Hippocampal formation (tissue), 2 donors: ENCODE measurements at regions not wholly inside any gene's neighbourhood (a gene's known extent, or its start where the extent isn't known, plus 50 kb on each side); places are given as distances from the start of the nearest gene placed in this dataset.
A peak's percentile ranks its signal among the peaks of the same experiment; 100 is the strongest.
"Not testable (repeated sequence)": the region's sequence is repeated elsewhere in the genome, so short reads cannot be mapped to it uniquely, and the experiment has no call there.

ENCODE experiments used
- DNase-seq, 2 donors: peaks; one replicate each; lab custom pipeline; 2025; lab: John Stamatoyannopoulos, UW

DNA sequence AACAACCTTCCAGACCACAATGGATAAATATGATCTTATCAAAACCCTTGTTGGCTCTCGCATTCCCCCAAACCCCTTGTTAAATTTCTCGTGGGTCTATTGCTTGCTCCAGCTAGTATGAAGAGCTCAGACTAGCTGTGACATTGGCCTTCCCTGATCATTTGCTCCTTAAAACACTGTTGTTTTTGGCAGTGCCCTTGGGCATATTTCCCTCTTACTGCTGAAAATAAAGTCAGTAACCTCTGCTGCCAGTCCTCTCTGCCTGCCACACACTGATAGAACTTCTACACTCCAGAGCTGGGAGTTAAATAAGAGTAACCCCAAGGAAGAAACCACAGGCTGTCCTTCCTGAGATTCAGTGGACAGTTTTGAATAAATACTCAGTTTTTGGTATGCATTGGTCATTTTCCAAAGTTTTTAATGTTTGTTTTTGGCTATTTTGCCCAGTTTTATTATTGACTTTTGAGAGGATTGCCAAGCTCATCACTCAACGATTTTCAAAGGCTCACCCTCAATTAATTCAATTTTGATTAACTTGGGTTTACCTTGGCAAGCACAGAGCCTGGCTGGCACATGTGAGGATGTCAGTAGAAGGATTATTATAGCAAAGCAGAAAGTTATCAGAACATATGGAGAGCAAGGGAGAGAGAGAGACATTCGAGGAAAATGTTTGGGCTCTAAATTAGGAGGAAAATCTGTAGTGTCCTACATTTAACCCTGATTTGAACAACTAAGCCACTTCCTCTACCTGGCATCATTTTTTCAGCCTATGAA is 84.3 kb upstream of the SYN3 start:
- no peak for DNase-seq

DNA sequence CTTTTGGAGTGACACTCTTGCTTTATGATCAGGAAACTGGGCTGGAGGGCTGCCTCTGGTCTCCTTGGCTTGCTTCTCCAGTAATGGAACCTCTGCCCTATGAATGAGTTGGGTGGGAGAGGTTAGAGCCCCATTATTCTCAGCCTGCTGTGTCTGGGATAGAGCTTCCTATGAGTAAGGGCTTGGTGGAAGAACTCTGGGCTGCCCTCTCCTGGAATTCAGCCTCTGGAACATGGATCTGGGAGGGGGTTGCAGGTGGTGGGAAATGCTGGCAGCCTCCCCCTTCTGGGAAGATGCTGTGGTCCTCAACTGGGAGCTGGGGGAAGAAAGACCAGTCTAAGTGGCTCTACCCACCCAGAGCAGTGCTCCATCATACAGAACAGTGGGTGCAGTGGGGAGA is 81.8 kb upstream of the SYN3 start:
- DNase-seq = no peak

DNA sequence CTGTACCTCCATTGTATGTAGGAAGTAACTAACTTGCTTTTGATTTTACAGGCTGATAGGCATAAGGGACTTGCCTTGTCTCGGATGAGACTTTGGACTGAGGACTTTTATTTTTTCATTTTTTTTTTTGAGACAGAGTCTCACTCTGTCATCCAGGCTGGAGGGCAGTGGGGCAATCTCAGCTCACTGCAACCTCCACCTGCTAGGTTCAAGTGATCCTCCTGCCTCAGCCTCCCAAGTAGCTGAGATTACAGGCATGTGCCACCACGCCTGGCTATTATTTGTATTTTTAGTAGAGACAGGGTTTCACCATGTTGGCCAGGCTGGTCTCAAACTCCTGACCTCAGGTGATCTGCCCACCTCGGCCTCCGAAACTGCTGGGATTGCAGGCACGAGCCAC is 80.2 kb upstream of the SYN3 start:
- not testable (repeated sequence) for DNase-seq

DNA sequence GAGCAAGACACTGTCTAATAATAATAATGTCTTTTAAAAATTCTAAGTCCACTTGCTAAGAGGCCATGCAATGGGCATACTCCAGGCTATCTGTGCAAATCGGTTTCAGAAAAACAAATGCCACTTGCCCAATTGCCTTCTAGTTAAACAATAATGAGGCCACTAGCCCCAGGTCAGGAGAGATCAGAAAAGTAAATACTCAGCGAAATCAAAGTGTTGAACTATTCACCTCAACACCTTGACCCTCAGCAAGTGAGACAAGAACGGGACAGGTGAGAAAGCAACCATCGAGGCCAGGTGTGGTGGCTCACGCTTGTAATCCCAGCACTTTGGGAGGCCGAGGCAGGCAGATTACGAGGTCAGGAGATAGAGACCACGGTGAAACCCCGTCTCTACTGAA is 72.3 kb upstream of the SYN3 start:
- no peak for DNase-seq

DNA sequence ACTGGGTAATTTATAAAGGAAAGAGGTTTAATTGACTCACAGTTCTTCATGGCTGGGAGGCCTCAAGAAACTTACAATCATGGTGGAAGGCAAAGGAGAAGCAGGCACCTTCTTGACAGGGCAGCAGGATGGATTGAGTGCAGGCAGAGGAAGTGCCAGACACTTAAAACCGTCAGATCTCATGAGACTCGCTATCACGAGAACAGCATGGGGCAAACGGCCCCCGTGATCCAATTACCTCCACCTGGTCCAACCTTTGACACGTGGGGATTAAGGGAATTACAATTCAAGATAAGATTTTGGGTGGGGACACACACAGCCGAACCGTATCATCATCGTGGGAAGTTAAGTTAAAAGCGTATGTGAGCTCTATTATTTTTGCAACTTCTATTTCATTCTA is 71.4 kb upstream of the SYN3 start:
- no peak for DNase-seq

DNA sequence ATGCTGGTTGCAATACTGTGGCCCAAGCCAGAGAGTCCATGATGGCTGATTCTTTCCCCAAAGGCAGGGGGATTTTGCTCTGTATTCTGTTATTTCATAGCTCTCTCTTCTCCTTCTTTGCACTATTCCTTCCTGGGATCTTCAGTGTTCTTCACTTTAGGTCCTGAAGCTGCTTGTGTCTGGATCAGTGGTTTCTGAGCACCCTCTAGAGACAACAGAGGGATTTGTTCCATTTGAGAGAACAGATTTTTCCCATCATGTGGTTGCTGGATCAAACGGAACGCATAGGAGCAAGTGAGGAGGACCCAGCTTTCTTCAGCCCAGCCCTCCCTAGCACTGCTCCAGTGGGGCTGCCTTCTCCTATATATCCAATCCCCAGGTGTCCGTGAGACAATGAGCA is 68.7 kb upstream of the SYN3 start:
- DNase-seq = peak in 1 of 2 donors; percentile 11

DNA sequence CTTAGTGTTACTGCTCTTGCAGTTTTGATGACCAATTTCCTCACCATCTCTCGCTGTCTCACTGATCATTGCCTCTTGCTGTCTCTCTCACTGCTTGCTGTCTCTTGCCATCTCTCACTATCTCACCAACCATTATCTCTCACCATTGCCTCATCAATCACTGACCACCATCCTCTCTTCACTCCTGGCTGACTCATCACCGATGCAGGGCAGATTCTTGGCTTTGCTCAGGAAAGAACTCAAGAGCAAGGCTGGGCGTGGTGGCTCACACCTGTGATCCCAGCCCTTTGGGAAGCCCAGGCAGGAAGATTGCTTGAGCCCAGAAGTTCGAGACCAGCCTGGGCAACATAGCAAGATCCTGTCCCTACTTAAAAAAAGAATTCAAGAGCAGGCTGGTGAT is 66.3 kb upstream of the SYN3 start:
- no peak for DNase-seq

DNA sequence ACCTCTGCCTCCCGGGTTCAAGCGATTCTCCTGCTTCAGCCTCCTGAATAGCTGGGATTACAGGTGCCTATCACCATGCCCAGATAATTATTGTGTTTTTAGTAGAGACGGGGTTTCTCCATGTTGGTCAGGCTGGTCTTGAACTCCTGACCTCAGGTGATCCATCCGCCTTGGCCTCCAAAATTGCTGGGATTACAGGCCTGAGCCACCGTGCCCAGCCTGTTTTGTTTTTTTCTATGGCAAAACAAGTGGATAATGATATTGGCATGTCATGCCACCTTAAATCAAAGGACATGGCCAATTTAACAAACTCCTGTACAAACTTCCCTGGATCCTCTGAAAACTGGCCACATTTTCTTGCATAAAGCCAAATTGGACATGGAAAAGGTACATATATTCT is 64.3 kb upstream of the SYN3 start:
- DNase-seq = not testable (repeated sequence)

DNA sequence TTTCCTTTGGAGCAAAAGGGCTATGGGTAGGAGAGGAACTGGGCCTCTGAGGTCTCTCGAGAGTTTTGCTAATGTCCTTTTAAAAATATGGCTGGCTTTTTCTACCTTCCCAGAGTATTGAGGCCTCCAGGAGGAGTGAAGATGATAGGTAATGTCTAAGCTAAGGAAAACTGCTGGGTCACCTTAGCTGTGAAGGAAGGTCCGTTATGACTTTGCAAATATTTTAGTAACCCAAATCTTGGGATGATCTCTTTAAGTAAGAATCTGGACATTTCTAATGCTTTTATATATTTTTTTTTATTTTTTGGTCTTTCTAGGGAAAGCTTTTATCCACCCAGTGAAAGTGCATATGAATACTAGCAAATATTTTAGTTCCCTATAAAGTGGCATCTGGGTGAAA is 60.9 kb upstream of the SYN3 start:
- DNase-seq = no peak

DNA sequence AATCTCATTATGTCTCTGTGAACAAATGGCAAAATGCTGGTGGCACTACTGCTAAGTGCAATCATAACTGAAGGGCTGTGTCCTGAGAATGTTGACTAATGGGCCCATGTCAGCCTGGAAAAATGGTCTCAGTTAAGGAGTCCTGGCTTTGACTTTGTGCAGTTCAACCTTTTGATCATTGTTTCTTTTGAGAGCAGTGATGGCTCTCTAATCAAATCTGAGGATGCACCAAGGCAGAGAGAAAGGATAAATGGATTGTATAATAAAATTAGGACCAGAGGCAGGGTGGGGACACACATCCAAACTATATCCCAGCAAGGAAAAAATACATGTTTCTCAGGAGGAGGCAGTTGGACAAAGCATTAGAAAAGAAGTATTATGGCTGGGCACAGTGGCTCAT is 59.6 kb upstream of the SYN3 start:
- no peak for DNase-seq

DNA sequence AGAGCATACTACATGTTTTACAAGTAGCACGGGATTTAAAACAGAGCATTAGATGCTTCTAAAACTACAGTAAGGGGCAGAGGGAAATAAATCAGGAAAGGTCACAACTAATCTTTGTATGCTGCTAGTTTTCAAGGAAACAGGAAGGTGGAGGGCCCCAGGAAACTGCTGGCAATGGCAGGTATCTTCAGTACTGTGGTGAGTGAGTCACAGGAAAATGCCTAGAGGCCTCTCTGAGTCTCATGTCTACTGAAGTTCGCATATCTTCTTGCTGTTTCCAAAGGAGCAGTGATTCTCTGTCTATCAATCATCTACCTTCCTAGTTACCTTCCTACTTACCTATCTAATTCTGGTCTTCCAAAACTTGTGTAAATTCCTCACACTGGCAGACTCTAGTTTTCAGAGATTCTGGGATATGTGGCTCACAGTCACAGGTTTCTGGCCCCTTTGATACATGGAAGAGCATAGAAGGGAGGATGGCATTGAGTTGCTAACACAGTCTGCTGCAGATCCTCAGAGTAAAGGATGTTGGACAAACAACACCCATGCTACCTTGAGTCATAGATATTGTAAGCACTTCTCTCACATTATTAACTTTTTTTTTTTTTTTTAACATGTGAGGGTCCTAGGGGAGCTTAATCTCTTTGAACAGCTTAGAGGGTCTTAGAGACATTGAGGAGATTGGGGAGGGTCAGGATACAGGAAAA is 58.8 kb upstream of the SYN3 start:
- no peak for DNase-seq

DNA sequence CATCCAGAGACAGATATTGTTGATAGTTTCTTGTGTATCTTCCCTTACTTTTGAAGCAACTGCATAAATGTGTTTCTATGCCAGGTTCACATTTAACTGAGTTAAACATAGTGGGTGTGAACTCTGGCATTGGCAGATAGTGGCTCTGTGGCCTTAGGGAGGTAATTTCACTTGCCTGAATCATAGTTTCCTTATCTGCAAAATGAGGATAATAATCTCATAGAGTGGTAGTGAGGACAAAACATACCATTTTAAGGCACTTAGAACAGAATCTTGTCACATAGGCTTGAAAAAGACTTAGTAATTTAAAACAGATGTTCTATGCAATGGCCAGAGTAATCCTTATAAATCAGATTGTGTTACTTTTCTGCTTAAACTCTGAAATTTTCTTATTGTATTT is 56.4 kb upstream of the SYN3 start:
- no peak for DNase-seq

DNA sequence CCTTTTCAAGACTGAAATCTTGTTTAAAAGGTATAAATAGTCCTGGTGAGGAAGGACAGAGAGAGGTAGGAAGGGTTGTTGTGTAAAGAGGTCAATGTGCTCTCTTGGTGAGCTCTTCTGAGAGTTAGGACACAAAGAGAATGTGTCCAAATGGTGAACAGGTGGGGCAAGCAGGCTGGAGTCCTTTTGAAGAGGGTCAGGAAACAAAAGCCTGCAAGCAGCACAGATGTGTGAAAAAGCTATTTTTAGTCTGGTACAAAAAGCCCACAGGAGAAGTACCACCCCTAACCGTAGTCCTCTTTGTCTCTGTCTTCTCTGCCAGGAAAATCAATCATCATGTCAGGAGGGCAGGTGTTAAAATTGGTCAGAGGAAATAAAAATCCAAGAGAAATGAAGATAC is 54.4 kb upstream of the SYN3 start:
- no peak for DNase-seq

DNA sequence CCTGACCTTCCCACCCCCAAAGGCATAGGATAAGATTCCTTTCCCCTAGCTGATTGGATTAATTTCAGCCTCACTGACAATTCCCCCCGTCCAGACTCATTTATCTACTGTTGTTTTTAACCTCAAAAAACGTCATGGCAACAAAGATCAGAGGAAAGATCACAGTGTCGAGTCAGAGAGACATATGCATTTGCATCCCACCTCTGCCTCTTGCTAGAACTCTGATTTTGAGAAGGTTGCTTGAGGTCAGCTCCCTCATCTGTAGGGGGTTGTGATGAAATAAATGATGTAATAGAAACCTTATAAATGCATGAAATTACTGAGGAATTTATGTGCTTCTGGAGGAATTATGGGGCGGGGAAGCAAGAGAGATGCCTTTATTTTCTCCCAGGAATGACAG is 53.3 kb upstream of the SYN3 start:
- no peak for DNase-seq

DNA sequence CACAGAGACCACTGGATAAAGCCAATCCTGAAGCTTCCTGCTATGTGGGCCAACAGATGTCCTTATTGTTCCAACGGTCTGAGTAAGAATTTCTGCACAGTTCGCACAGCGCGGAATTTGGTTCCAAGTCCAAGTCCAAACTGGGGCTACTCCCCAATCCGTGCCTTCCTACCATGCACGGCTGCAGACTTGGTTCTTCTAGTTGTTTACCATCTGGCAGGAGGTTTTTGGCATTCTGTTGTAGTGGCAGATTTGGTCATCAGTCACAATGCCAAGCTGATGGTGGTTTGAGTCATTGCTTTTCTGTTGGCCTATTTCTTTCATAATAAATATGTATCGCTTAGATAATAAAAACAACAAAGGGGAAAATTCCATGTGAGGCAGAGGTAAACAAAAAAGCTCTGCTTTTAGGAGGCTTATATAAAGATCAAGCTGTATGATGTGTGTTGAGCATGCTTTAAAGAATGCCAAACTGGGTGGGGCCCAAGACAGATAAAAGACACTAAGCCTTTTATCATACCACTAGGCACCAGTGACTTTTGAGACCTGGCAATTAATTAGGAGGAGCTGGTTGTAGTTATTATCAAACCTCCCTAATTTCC is 52.5 kb upstream of the SYN3 start:
- DNase-seq = no peak

DNA sequence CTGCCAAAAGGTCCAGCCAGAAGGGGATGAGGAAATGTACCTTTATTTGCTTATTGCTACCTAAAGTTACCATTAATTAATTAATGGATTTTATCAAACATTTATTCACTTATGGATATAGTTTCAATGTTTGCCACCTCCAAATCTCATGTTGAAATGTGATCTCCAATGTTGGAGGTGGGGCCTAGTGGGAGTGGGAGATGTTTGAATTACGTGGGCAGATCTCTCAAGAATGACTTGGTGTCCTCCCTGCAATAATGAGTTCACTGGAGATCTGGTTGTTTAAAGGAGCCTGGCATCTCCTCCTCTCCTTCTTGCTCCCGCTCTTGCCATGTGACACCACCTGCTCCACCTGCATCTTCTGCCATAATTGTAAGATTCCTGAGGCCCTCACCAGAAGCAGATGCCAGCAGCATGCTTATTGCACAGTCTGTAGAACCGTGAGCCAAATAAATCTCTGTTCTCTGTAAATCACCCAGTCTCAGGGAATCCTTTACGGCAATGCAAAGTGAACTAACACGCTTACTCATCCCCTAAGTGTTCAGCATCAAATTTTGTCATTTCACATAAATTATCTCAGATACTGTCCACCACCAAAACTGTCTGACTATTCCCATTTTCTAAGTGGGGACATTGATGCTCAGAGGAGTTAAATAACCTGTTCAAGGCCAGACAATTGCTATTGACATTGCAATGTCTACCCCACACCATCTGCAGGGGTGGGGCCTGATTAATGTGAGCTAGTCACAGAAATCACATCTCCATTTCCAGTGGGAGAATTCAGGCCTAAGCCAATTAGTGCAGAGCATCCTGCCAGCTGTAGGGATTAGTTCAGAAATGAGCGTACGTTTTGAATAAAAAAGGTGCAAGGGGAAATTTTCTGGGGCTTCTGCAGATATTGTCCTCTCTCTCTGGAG is 51.6 kb upstream of the SYN3 start:
- no peak for DNase-seq

DNA sequence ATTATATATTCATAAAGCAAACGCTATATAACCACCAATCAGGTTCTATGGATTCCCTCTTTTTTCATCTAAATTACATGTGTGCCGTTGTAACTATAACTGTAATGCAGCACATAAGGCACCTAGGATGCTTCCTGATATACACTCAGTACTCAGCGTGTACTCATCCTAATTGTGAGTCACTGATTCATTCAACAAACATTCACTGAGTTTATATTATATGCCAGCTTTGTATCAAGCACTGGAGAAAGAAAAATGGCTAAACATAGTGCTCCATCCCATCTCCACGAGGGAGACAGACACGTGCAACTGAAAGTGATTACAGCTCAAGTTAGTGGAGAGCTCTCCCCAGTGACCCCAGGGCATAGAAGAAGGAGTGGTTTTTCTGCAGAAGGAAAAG is 49.9 kb upstream of the SYN3 start:
- no peak for DNase-seq
